Esophagus squamous epithelium (tissue), 4 donors: ENCODE measurements at regions not wholly inside any gene's neighbourhood (a gene's known extent, or its start where the extent isn't known, plus 50 kb on each side); places are given as distances from the start of the nearest gene placed in this dataset.

Experiments
- POLR2A ChIP-seq, 4 donors: fragments of 450-650 bp; IDR thresholded peaks; one replicate each; pipeline ENCODE4 v1.6.1; 2017; ENCODE audit warnings: antibody characterized with exemption in 4 of 4, mild to moderate bottlenecking in 4 of 4, moderate library complexity in 3 of 4
- TF ChIP-seq, protein P1 (sequence below), 6 experiments: fragments of 450-650 bp in 4 of 6; fragments of 200-600 bp in 2 of 6; sonication (generic) in 2 of 6; IDR thresholded peaks; one replicate each; pipeline ENCODE4 v1.5.1; 2016 to 2019; ENCODE audit warnings: antibody characterized with exemption in 6 of 6, mild to moderate bottlenecking in 4 of 6, moderate library complexity in 4 of 6

GRCh38 chr20:20888266-20888656 is 175.8 kb upstream of the RALGAPA2 start:
- TF ChIP-seq, protein P1, sequence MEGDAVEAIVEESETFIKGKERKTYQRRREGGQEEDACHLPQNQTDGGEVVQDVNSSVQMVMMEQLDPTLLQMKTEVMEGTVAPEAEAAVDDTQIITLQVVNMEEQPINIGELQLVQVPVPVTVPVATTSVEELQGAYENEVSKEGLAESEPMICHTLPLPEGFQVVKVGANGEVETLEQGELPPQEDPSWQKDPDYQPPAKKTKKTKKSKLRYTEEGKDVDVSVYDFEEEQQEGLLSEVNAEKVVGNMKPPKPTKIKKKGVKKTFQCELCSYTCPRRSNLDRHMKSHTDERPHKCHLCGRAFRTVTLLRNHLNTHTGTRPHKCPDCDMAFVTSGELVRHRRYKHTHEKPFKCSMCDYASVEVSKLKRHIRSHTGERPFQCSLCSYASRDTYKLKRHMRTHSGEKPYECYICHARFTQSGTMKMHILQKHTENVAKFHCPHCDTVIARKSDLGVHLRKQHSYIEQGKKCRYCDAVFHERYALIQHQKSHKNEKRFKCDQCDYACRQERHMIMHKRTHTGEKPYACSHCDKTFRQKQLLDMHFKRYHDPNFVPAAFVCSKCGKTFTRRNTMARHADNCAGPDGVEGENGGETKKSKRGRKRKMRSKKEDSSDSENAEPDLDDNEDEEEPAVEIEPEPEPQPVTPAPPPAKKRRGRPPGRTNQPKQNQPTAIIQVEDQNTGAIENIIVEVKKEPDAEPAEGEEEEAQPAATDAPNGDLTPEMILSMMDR (IDR thresholded peaks at IDR 0.05): no peak
- TF ChIP-seq POLR2A (IDR thresholded peaks at IDR 0.05): no peak
